IMR-90 (cell line): ENCODE measurements at regions not wholly inside any gene's neighbourhood (a gene's known extent, or its start where the extent isn't known, plus 50 kb on each side); places are given as distances from the start of the nearest gene placed in this dataset.

ENCODE experiments used
- ATAC-seq: fragments of 200-7000 bp; cut with Tn5 transposase; 2 replicates; pipeline ENCODE4 v1.9.1; 2020; ENCODE audit warnings: low read depth, mild to moderate bottlenecking, moderate library complexity
- BruUV-seq: library from RNA; stranded (reverse); fragments of 400-500 nt; replicated peaks from 2 replicates; lab custom pipeline; 2021; lab: Mats Ljungman, UMichigan
- CTCF ChIA-PET: fragments of 300-600 bp; formaldehyde crosslinking; extraction: SDS; loops from one replicate; lab custom pipeline; 2021; ENCODE audit warnings: antibody characterized with exemption; lab: Yijun Ruan, JAX
- POLR2A ChIA-PET: fragments of 300-600 bp; sonication (Branson Sonifier 250); formaldehyde crosslinking; loops from one replicate; lab custom pipeline; 2022; ENCODE audit warnings: antibody characterized with exemption; ENCODE audit not compliant: unreplicated experiment; lab: Charles Lee
- DNase-seq: peaks from one replicate; pipeline ENCODE4 v3.0.0; 2013
- H2AFZ ChIP-seq: replicated peaks from 2 replicates; pipeline ENCODE3; 2013; ENCODE audit warnings: low read length, mild to moderate bottlenecking; ENCODE audit not compliant: poor library complexity
- H2AK5ac ChIP-seq: 2 replicates; pipeline ENCODE4 v1.6.1; 2013; ENCODE audit warnings: low read depth, low read length, inconsistent platforms
- H2AK9ac ChIP-seq: replicated peaks from 2 replicates; pipeline ENCODE3; 2013; ENCODE audit warnings: mild to moderate bottlenecking, low read depth, low read length, moderate library complexity; ENCODE audit not compliant: poor library complexity
- H2BK120ac ChIP-seq: 2 replicates; pipeline ENCODE4 v1.6.1; 2013; ENCODE audit warnings: low read depth, low read length, inconsistent platforms
- H2BK15ac ChIP-seq: 3 replicates; pipeline ENCODE4 v1.6.1; 2013; ENCODE audit warnings: low read depth, low read length, inconsistent platforms
- H2BK20ac ChIP-seq: 2 replicates; pipeline ENCODE4 v1.6.1; 2013; ENCODE audit warnings: low read depth, mild to moderate bottlenecking, inconsistent platforms, low read length, moderate library complexity
- H2BK5ac ChIP-seq: 2 replicates; pipeline ENCODE4 v1.6.1; 2013; ENCODE audit warnings: mild to moderate bottlenecking, low read depth, low read length, inconsistent platforms; ENCODE audit not compliant: poor library complexity, severe bottlenecking
- H3K14ac ChIP-seq: replicated peaks from 2 replicates; pipeline ENCODE4 v1.6.1; 2013; ENCODE audit warnings: low read depth, low read length, inconsistent platforms
- H3K18ac ChIP-seq: 2 replicates; pipeline ENCODE4 v1.6.1; 2013; ENCODE audit warnings: low read depth, low read length, control low read depth
- H3K23ac ChIP-seq: 2 replicates; pipeline ENCODE4 v1.6.1; 2013; ENCODE audit warnings: low read depth, low read length, inconsistent platforms
- H3K27ac ChIP-seq: 2 replicates; pipeline ENCODE4 v1.5.1; 2013; ENCODE audit warnings: mild to moderate bottlenecking, control low read depth, low read length; ENCODE audit not compliant: insufficient read depth
- H3K27me3 ChIP-seq: 2 replicates; pipeline ENCODE4 v1.6.1; 2013; ENCODE audit warnings: low read length; ENCODE audit not compliant: control insufficient read depth, insufficient read depth
- H3K36me3 ChIP-seq: 2 replicates; pipeline ENCODE4 v1.6.1; 2013; ENCODE audit warnings: low read length, mixed read lengths; ENCODE audit not compliant: control insufficient read depth, insufficient read depth
- H3K4ac ChIP-seq: 2 replicates; pipeline ENCODE4 v1.6.1; 2013; ENCODE audit warnings: low read depth, low read length, inconsistent platforms
- H3K4me1 ChIP-seq: 2 replicates; pipeline ENCODE4 v1.6.1; 2013; ENCODE audit warnings: low read length, mixed read lengths; ENCODE audit not compliant: control insufficient read depth, insufficient read depth
- H3K4me2 ChIP-seq: 2 replicates; pipeline ENCODE4 v1.6.1; 2013; ENCODE audit warnings: low read depth, mild to moderate bottlenecking, control low read depth, low read length, moderate library complexity
- H3K4me3 ChIP-seq: 2 replicates; pipeline ENCODE4 v1.5.1; 2013; ENCODE audit warnings: low read depth, mild to moderate bottlenecking, control low read depth, low read length, moderate library complexity; ENCODE audit not compliant: insufficient read depth
- H3K56ac ChIP-seq: 2 replicates; pipeline ENCODE4 v1.6.1; 2013; ENCODE audit warnings: low read length, inconsistent platforms; ENCODE audit not compliant: insufficient read depth; ENCODE audit errors: extremely low read depth
- H3K79me1 ChIP-seq, 2 experiments: 2 replicates each; pipeline ENCODE4 v1.6.1; 2013; ENCODE audit warnings: low read length in 2 of 2, inconsistent platforms in 1 of 2, low read depth in 1 of 2
- H3K9ac ChIP-seq: 2 replicates; pipeline ENCODE4 v1.6.1; 2013; ENCODE audit warnings: low read depth, low read length, control low read depth
- H3K9me1 ChIP-seq: 2 replicates; pipeline ENCODE4 v1.6.1; 2013; ENCODE audit warnings: low read length, inconsistent platforms; ENCODE audit not compliant: insufficient read depth
- H3K9me3 ChIP-seq: 2 replicates; pipeline ENCODE4 v1.6.1; 2013; ENCODE audit warnings: low read length; ENCODE audit not compliant: control insufficient read depth, insufficient read depth
- H4K20me1 ChIP-seq: 2 replicates; pipeline ENCODE4 v1.6.1; 2013; ENCODE audit warnings: low read length, inconsistent platforms; ENCODE audit not compliant: insufficient read depth
- H4K5ac ChIP-seq: 2 replicates; pipeline ENCODE4 v1.6.1; 2013; ENCODE audit warnings: mild to moderate bottlenecking, low read depth, low read length, control low read depth
- H4K8ac ChIP-seq, 2 experiments: 2 replicates each; pipeline ENCODE4 v1.6.1; 2013; ENCODE audit warnings: low read depth in 2 of 2, low read length in 2 of 2, control low read depth in 1 of 2, inconsistent platforms in 1 of 2
- H4K91ac ChIP-seq: 2 replicates; pipeline ENCODE4 v1.6.1; 2013; ENCODE audit warnings: low read depth, low read length, inconsistent platforms; ENCODE audit not compliant: insufficient read depth
- USF2 ChIP-seq: fragments of 150-350 bp; IDR thresholded peaks from 2 replicates; pipeline ENCODE4 v1.6.1; 2017; ENCODE audit warnings: mild to moderate bottlenecking, antibody characterized with exemption, low read length, low read depth
- WGBS, 2 experiments: methylation state at CpG; one replicate each; pipeline versions ENCODE4 v1.1.5 to v1.1.7; 2013; ENCODE audit warnings: missing lambda C conversion rate in 2 of 2; ENCODE audit not compliant: insufficient read length in 1 of 2; ENCODE audit errors: extremely low coverage in 2 of 2; 5-methylcytosine and 5-hydroxymethylcytosine counted together
- dilution Hi-C: fragments of 300-500 bp; cut with HindIII; formaldehyde crosslinking; loops from one replicate; pipeline ENCODE4 v1.14.3; 2018; ENCODE audit warnings: low sequenced_read_pairs; ENCODE audit not compliant: unreplicated experiment
- in situ Hi-C: fragments of 300-500 bp; cut with MboI; formaldehyde crosslinking; loops from 3 replicates; pipeline ENCODE4 v1.14.3; 2019; ENCODE audit warnings: low sequenced_read_pairs, inconsistent platforms, mixed read lengths
- intact Hi-C: fragments of 100-400 bp; cut with micrococcal nuclease; formaldehyde crosslinking; loops from 2 replicates; pipeline ENCODE4 v1.10.0; 2022

- dilution Hi-C loops, result no loop called here
Measured at GRCh38 chr1:222096883-222097282, 355.0 kb upstream of the DUSP10 start.

More at GRCh38 chr1:222096883-222097282, 355.0 kb upstream of the DUSP10 start:
- no peak overlapping the region for H3K18ac ChIP-seq
- H3K4ac ChIP-seq, result no peak overlapping the region
- no peak overlapping the region for H3K23ac ChIP-seq
- no peak overlapping the region for H4K91ac ChIP-seq
- no peak overlapping the region; the same call in 1 of the 2 replicates for H3K14ac ChIP-seq
- H3K27ac ChIP-seq, result no peak overlapping the region
- no peaks in the 10 kb centered on the region; the same call in 1 of the 2 replicates for H3K9me1 ChIP-seq
- no TSS peak for BruUV-seq
- H3K27me3 ChIP-seq, result no peaks in the 10 kb centered on the region
- no peak overlapping the region for H3K4me2 ChIP-seq
- H2AFZ ChIP-seq, result no peak overlapping the region
- peak; percentile 42 for DNase-seq
- no peak overlapping the region for H3K4me3 ChIP-seq
- no peak overlapping the region for H3K56ac ChIP-seq
- ChIA-PET CTCF (no interaction called here), POLR2A (no interaction called here)
- no peak overlapping the region for H2BK5ac ChIP-seq
- no peaks in the 10 kb centered on the region for H3K79me1 ChIP-seq
- H3K36me3 ChIP-seq, result no peaks in the 10 kb centered on the region
- H3K9ac ChIP-seq, result no peak overlapping the region
- H3K4me1 ChIP-seq, result peaks cover 2% of the 10 kb centered on the region; the same call in 1 of the 2 replicates
- no peak overlapping the region for H4K5ac ChIP-seq
- H2BK20ac ChIP-seq, result no peak overlapping the region
- ATAC-seq, result no peak
- no peak overlapping the region for H2BK15ac ChIP-seq
- H2BK120ac ChIP-seq, result 0 out of 2 replicates have a peak overlapping the region, but pooled peaks have one; percentile 3
- in situ Hi-C loops, result no loop called here
- no peak overlapping the region for H2AK9ac ChIP-seq
- intact Hi-C loops, result no loop called here
- no peak overlapping the region for H4K8ac ChIP-seq
- 90% methylated on average over 4 of the region's 4 CpGs; no CpG with 5 or more reads in 1 of the 2 experiments for WGBS, 2 experiments
- no peak for TF ChIP-seq USF2
- no peaks in the 10 kb centered on the region for H4K20me1 ChIP-seq
- no peaks in the 10 kb centered on the region for H3K9me3 ChIP-seq
- peak overlapping the region; percentile 44; the same call in 1 of the 2 replicates for H2AK5ac ChIP-seq
